ENCODE measurements at regions not wholly inside any gene's neighbourhood (a gene's known extent, or its start where the extent isn't known, plus 50 kb on each side); places are given as distances from the start of the nearest gene placed in this dataset.

DNA sequence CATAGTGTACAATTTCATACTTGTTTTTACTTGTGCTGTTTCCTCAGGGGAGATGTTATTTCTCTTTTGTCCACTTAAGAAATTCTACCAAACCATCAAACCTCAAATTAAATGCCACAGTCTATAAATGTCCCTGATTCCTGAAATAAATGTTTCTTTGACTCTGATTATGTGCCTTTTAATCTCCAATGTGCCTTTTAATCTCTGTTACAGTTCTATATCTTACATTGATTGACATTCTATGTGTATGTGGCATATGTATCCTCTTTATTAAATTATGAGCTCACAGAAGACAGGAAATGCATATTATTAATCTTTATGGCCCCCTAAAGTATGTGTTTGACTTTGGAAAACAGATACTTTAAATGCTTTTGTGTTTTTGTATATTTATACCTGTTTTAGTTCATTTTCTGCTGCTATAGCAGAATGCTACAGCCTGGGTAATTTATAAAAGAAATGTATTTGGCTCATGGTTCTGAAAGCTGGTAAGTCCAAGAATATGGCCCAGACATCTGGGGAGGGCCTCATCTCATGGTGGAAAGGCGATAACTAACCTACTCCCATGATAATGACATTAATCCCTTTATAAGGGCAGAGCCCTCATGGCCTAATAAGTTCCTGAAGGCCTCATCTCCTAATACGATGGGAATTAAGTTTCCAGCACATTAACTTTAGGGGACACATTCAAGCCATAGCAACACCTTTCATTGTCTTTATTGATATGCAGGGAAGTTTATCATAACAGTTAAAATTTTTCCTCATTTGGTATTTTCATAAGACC lies 403.9 kb downstream of the LIG4 start:
- no peaks in the 10 kb centered on the region for H3K79me2 ChIP-seq (ENCODE audit: control insufficient read depth, insufficient read depth, low read length)
- TF ChIP-seq HDGF (IDR thresholded peaks at IDR 0.05) (no peak), ZEB2 (IDR thresholded peaks at IDR 0.05) (no peak), L3MBTL2 (IDR thresholded peaks at IDR 0.05) (no peak), SRSF1 (IDR thresholded peaks at IDR 0.05; ENCODE audit: low read depth, low read length) (no peak), NFIC (IDR thresholded peaks at IDR 0.05) (no peak), POLR2A (conservative IDR thresholded peaks at IDR 0.05) (no peak), PPARD (CRISPR knock-in tag; IDR thresholded peaks at IDR 0.05) (no peak), MCM3 (IDR thresholded peaks at IDR 0.05) (no peak), POLR2AphosphoS2 (IDR thresholded peaks at IDR 0.05; ENCODE audit: low read length) (no peak), KDM2B (CRISPR knock-in tag; IDR thresholded peaks at IDR 0.05) (no peak), NFE2L1 (tag; IDR thresholded peaks at IDR 0.05; ENCODE audit: borderline replicate concordance, low read depth) (no peak)
- TF ChIP-seq, protein P1, sequence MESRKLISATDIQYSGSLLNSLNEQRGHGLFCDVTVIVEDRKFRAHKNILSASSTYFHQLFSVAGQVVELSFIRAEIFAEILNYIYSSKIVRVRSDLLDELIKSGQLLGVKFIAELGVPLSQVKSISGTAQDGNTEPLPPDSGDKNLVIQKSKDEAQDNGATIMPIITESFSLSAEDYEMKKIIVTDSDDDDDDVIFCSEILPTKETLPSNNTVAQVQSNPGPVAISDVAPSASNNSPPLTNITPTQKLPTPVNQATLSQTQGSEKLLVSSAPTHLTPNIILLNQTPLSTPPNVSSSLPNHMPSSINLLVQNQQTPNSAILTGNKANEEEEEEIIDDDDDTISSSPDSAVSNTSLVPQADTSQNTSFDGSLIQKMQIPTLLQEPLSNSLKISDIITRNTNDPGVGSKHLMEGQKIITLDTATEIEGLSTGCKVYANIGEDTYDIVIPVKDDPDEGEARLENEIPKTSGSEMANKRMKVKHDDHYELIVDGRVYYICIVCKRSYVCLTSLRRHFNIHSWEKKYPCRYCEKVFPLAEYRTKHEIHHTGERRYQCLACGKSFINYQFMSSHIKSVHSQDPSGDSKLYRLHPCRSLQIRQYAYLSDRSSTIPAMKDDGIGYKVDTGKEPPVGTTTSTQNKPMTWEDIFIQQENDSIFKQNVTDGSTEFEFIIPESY (CRISPR knock-in tag; IDR thresholded peaks at IDR 0.05) = no peak
- TF ChIP-seq, protein P2, sequence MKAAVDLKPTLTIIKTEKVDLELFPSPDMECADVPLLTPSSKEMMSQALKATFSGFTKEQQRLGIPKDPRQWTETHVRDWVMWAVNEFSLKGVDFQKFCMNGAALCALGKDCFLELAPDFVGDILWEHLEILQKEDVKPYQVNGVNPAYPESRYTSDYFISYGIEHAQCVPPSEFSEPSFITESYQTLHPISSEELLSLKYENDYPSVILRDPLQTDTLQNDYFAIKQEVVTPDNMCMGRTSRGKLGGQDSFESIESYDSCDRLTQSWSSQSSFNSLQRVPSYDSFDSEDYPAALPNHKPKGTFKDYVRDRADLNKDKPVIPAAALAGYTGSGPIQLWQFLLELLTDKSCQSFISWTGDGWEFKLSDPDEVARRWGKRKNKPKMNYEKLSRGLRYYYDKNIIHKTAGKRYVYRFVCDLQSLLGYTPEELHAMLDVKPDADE (conservative IDR thresholded peaks at IDR 0.05; ENCODE audit: control insufficient read depth, low read depth, low read length) = no peak
- no TSS peak for BruUV-seq (replicated peaks)
- H3K9me3 ChIP-seq (replicated peaks; ENCODE audit: control insufficient read depth, insufficient read depth, low read depth, low read length) = no peaks in the 10 kb centered on the region
- intact Hi-C loops (cut with micrococcal nuclease) (no loop called here), in situ Hi-C loops (cut with MboI) (loop anchor here (25.0 kb wide), 1 partner anchor 251 kb away; no protein-coding TSS in a partner anchor)
- H3K36me3 ChIP-seq (ENCODE audit: control insufficient read depth, insufficient read depth, low read length) = no peaks in the 10 kb centered on the region
- H3K9ac ChIP-seq (ENCODE audit: insufficient read depth in 1 of 2, low read depth in 2 of 2, low read length in 2 of 2) = no peak overlapping the region
- H3K9me1 ChIP-seq (ENCODE audit: control insufficient read depth, insufficient read depth, low read length) = no peaks in the 10 kb centered on the region
- ATAC-seq = no peak
- no peak overlapping the region for H2AFZ ChIP-seq (ENCODE audit: low read depth, low read length)
- CTCF ChIA-PET (ENCODE audit: low intra/inter-chr PET ratio) = no interaction called here
- FAIRE-seq = no peak
- no peaks in the 10 kb centered on the region for H3K4me1 ChIP-seq (replicated peaks in 1 of 2; ENCODE audit: control insufficient read depth in 2 of 2, insufficient read depth in 2 of 2, low read length in 2 of 2)
- 0% methylated on average over 2 of the region's 2 CpGs for WGBS (ENCODE audit: insufficient coverage, low coverage, missing lambda C conversion rate)
- no peak overlapping the region for H3K27ac ChIP-seq (ENCODE audit: extremely low read depth, low read depth, low read length)
- H4K20me1 ChIP-seq (replicated peaks; ENCODE audit: control insufficient read depth, insufficient read depth, low read length) = no peaks in the 10 kb centered on the region
- DNase-seq (ENCODE audit: extremely low read depth in 1 of 4, low spot score in 3 of 4) = no peak
- POLR2A ChIA-PET = no interaction called here
- H3K27me3 ChIP-seq (ENCODE audit: control insufficient read depth in 2 of 2, insufficient read depth in 2 of 2, low read length in 2 of 2) = no peaks in the 10 kb centered on the region
- no peak overlapping the region for H3K4me3 ChIP-seq
- H3K4me2 ChIP-seq (ENCODE audit: insufficient read depth, low read length) = no peak overlapping the region

Measured in K562 (cell line).